ENCODE measurements at regions not wholly inside any gene's neighbourhood (a gene's known extent, or its start where the extent isn't known, plus 50 kb on each side); places are given as distances from the start of the nearest gene placed in this dataset.
A peak's percentile ranks its signal among the peaks of the same experiment; 100 is the strongest.

DNA sequence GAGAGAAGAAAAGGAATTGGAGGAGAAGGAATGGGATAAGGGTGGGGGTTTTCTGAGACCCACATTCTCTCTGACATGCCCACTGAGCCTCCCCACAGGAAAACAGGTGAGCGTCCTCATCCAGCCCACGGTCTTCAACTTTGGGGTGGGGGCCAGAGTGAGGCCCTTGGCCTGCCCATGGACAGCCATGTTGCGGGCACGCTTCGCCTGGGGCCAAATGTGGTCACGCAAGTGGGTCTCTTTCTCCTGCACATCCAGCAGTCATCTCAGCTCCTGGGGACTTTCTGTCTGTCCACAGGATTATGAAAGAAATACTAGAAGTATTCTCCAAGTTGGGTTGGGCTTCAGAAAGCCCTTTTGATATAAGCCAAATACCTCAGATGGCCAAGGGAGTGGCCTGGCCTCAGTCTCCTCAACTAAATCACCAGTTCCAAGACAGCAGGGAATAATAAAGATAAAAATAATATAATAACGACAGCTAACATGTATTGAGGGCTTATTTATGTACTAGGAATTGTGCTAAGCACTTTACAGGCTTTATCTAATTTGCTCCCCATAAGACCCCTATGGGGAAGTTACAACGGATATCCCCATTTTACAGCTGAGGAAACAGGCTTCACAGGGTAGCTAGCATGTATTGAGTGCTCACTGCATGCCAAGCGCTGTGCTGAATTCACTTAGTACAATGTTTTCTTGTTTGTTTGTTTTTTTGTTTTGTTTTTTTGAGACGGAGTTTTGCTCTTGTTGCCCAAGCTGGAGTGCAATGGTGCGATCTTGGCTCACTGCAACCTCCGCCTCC lies 57.2 kb upstream of the LBX1 start:
- TF ChIP-seq, protein P1, sequence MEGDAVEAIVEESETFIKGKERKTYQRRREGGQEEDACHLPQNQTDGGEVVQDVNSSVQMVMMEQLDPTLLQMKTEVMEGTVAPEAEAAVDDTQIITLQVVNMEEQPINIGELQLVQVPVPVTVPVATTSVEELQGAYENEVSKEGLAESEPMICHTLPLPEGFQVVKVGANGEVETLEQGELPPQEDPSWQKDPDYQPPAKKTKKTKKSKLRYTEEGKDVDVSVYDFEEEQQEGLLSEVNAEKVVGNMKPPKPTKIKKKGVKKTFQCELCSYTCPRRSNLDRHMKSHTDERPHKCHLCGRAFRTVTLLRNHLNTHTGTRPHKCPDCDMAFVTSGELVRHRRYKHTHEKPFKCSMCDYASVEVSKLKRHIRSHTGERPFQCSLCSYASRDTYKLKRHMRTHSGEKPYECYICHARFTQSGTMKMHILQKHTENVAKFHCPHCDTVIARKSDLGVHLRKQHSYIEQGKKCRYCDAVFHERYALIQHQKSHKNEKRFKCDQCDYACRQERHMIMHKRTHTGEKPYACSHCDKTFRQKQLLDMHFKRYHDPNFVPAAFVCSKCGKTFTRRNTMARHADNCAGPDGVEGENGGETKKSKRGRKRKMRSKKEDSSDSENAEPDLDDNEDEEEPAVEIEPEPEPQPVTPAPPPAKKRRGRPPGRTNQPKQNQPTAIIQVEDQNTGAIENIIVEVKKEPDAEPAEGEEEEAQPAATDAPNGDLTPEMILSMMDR (conservative IDR thresholded peaks at IDR 0.05; ENCODE audit: low read length), result no peak
- H3K4me3 ChIP-seq (ENCODE audit: low read length), result no peak overlapping the region
- no peak for DNase-seq (ENCODE audit: low read depth)

DNA sequence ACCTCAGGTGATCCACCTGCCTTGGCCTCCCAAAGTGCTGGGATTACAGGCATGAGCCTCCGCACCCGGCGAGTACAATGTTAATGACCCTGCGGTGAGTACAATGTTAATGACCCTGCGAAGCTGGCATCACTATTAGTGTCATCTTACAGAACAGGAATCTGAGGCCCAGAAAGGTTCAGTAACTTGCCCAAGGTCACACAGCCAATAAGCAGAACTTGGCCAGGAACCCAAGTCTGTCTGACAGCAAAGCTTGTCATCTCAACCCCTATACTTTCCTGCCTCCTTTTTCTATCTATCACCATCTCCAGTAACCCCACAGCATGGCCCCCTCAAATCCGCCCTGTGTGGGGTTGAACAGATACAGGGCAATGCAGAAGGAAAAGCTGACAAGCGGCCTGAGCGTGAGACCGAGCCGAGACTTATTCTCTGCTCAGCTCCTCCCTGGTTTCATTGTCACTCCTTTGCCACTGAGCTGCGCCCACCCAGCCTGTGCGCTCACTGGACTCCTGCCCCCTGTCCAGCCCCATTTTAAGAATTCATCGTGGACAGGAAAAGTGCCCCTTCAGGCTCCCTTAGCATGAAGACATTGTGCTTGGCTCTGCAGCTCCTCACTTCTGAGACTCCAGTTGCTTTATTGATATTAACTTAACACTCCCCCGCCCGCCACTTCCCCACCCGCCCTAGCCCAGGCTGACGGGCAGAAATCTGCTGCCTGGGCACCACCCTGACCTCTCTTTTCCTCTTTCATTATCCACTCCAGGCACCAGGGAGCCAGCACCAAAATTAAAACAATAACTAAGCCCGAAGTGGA lies 58.1 kb upstream of the LBX1 start:
- TF ChIP-seq, protein P1 (conservative IDR thresholded peaks at IDR 0.05; ENCODE audit: low read length), result no peak
- no peak for DNase-seq (ENCODE audit: low read depth)
- no peak overlapping the region for H3K4me3 ChIP-seq (ENCODE audit: low read length)

DNA sequence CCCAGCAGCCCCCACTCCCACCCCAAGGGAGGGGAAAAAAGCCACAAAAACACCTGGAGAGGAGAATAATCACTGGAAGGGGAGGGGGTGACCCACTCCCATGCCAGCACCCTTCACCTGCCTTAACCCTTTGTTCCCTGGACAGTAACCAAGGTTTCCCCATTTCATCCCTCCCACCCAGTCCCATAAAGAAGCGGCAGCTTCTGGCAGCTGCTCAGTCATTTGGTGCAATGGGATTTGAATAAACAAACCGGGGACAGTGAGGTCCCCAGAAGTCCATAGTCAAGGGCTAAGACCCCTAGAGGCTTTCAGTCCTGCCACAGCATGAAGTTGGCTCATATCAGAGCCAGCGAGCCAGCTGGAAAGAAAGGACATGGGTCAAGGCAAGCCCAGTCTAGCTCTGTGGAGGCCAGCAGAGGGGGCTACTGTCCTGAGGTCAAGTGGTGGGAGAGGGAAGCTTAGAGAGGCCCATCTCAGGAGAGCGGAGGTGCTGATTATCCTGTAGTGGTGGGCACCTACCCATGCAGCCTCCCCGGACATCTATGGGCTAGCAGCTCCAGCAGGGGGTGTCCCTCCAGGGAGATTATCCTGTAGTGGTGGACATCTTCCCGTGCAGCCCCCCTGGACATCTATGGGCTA lies 58.9 kb upstream of the LBX1 start:
- no peak overlapping the region for H3K4me3 ChIP-seq (ENCODE audit: low read length)
- no peak for DNase-seq (ENCODE audit: low read depth)
- TF ChIP-seq, protein P1 (conservative IDR thresholded peaks at IDR 0.05; ENCODE audit: low read length), result peak; percentile 24

DNA sequence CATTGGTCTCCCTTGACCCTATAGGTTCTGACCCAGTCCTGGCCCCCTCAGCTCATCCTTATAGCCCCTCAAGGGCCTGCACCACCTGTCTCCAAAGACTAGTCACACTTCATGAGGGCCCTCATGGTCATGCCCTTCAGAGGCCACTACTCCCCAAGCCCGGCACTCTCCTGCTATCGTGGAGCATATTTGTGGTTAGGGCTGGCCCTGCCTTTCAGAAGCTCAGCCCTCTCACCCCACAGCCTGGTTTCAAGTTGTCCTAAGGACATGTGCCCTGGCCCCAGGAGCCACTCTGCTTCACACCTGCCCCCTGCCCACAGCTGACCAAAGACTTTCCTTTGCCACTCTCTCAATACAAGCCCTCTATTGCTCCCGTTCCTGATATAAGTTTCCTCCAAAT lies 60.3 kb upstream of the LBX1 start:
- TF ChIP-seq, protein P1 (conservative IDR thresholded peaks at IDR 0.05; ENCODE audit: low read length), result no peak
- no peak overlapping the region for H3K4me3 ChIP-seq (ENCODE audit: low read length)
- no peak for DNase-seq (ENCODE audit: low read depth)

DNA sequence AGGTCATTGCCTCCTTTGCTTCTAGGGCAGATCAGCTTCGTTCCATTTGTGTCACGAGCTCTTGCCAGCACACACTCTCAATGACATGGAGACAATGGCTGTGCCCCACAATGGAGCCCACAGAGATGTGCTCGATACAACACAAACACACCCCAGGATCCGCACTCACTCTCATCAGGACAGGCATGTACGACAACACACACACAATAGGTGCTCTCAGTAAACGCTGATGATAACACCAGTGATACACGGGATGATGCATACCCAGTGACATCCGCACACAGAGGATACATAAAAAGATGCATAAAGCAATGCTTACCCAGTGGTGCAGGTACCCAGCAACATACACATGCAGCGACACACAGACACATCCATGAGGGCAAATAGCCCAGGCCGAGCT lies 61.2 kb upstream of the LBX1 start:
- DNase-seq (ENCODE audit: low read depth), result no peak
- H3K4me3 ChIP-seq (ENCODE audit: low read length), result no peak overlapping the region
- TF ChIP-seq, protein P1 (conservative IDR thresholded peaks at IDR 0.05; ENCODE audit: low read length), result no peak

DNA sequence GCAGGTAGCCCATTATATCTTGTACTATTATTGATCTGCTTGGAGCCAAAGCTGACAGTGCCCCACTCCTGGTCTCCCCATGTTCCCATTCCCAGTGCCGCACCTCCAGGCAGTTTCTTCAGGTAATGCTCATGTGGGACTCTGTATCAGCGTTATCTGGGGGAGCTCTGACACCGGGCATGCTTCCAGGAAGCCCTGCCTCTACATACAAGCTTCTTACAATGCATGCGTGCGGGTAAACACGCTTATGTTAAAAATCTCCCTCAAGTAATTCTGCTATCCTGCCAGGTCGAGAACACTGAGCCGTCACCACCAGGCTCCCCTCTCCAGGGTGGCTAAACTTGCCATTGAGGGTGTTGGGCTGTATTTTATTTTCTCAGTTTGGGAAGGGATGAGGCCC lies 61.6 kb upstream of the LBX1 start:
- no peak overlapping the region for H3K4me3 ChIP-seq (ENCODE audit: low read length)
- no peak for DNase-seq (ENCODE audit: low read depth)

More for the DNA sequence above, 61.6 kb upstream of the LBX1 start:
- TF ChIP-seq, protein P1 (conservative IDR thresholded peaks at IDR 0.05; ENCODE audit: low read length), result no peak

Data from AG10803 (cell line).